Hypothalamus (tissue), 51 donors: ENCODE measurements at regions not wholly inside any gene's neighbourhood (a gene's known extent, or its start where the extent isn't known, plus 50 kb on each side); places are given as distances from the start of the nearest gene placed in this dataset.
A peak's percentile ranks its signal among the peaks of the same experiment; 100 is the strongest.
"Not testable (repeated sequence)": the region's sequence is repeated elsewhere in the genome, so short reads cannot be mapped to it uniquely, and the experiment has no call there.

ENCODE experiments used
- DNase-seq, 51 donors: peaks; one replicate each; lab custom pipeline; 2025; lab: John Stamatoyannopoulos, UW

DNA sequence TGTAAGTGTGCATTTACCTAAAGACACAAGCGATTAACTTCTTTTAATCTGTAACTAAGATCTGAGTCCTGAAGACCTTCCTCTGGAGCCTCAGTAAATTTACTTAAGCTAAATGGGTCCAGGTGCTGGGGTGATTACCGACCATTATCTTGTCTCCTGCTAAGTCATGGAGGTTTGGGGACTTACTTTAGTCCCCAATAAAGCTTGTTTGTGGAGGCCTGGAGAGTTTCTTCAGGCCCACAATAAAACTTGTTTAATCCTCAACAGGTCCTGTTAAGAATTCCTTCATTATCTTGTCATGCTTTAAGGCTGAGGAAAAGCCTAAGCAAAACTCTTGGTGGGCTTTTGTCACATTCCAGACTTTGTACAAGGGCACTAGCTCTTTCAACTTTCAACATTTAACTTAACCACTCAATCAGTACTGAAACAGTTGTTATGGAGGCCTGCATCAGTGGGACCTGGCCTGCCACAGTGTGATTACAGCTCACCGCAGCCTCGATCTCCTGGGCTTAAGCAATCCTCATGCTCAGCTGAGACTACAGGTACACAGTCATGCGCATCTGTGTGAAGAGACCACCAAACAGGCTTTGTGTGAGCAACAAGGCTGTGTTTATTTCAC is 84.0 kb downstream of the FMO4 start:
- no peak for DNase-seq

DNA sequence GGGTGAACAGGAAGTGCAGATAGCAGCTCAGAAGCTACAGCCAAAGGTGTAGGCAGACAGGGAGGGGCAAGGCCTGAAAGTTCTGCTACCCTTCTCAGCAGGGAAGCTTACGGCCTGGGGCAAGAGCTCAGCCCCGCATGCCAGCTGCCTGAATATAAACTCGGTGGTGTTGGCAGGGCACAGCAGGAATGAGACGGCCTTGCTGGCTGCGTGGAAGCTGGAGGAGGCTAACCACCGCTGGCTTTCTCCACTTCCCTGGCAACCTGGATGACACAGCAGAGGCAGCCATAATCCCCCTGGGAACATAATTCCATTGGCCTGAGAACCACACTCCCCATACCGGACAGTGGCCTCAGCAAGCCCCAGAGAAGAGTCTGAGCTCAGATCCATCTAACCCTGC is 81.9 kb upstream of the PRRC2C start:
- no peak for DNase-seq

DNA sequence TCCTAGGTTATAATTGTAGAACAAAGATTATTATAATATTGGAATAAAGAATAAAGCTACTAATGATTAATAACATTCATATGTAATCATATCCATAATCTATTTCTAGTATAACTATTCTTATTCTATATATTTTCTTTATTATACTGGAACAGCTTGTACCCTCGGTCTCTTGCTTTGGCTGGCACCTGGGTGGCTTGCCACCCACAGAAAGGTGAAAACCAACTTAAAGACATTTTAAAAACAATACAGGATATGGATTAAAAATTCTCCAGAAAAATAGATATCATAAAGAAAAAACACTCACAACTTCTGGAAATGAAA is 80.0 kb upstream of the PRRC2C start:
- no peak for DNase-seq

GRCh38 chr1:171413557-171413956 is 71.8 kb upstream of the PRRC2C start:
- not testable (repeated sequence) for DNase-seq

DNA sequence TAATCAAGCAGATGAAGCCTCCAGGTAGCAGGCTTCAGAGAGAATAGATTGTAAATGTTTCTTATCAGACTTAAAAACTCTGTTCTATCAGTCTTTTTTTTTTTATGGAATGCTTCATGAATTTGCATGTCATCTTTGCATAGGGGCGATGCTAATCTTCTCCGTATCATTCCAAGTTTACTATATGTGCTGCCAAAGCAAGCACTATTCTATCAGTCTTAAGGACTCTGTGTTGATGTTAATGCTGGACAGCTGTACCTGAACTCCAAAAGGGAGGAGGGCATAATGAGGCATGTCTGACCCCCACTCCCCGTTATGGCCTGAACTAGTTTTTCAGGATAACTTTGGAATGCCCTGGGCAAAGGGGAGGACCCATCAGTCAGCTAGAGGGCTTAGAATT is 66.8 kb upstream of the PRRC2C start:
- no peak for DNase-seq

- DNase-seq = no peak
Observed at GRCh38 chr1:171420810-171421209, 64.5 kb upstream of the PRRC2C start.

GRCh38 chr1:171421413-171422020 is 63.8 kb upstream of the PRRC2C start:
- DNase-seq = no peak

- DNase-seq = no peak
Observed at GRCh38 chr1:171422511-171422910, 62.8 kb upstream of the PRRC2C start.

DNA sequence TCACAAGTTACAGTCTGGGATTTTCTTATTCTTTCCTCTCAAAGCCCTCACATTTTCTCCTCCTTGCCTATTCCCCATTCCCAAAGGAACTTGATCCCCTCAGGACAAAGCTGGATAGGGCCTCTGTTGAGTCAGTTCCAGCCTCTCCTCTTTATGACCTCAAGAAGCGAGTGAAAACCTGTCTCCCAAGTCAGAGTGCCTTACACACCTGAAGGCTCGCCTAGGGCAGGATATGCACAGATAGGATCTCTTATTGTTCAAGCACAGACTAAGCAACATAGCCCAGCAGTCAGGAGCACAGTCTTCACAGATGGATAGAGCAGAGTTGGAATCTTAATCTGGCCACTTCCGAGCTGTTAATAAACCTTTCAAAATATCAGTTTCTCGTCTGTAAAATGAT is 60.8 kb upstream of the PRRC2C start:
- DNase-seq = no peak

DNA sequence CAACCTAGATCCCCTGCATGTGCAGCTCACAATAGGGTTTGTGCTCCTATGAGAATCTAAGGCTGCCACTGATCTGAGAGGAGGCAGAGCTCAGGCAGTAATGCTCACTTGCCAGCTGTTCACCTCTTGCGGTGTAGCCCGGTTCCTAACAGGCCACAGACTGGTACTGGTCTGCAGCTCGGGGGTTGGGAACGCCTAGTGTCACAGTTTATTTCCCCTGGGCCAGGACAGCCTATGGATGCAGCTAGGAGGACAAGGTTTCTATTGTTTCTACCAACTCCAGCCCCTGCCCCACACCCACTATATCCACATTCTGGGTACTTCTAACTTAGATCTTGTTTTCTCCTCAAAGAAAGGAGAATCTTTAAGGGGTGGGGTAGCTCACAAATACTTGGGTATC is 58.7 kb upstream of the PRRC2C start:
- peak in 5 of 51 donors; percentile 1 to 18 (median 2) for DNase-seq

DNA sequence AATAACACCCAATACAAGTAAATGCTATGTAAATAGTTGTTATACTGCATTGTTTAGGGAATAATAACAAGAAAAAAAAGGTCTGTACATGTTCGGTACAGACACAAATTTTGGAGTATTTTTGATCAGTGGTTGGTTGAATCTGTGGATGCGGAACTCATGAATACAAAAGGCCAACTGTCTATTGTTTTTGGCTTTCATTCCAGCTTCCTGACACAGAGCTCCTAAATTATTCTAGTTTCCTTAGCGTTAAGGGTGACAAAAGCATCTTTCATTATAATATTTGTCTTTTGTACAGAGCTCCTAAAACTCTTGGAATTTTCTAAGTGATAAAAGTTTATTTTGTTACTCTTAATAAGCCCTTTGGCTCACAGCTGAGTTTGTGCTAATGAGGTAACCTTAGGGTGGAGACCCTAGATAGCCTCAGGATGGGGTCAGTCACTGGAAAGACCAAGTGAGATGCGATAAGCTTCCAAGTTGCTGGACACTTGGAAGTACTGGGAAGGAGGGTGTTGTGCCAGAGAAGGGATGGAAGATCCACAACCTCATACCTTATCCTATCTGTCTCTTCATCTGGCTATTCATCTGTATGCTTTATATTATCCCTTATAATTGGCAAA is 57.4 kb upstream of the PRRC2C start:
- DNase-seq = peak in 1 of 51 donors; percentile 17

DNA sequence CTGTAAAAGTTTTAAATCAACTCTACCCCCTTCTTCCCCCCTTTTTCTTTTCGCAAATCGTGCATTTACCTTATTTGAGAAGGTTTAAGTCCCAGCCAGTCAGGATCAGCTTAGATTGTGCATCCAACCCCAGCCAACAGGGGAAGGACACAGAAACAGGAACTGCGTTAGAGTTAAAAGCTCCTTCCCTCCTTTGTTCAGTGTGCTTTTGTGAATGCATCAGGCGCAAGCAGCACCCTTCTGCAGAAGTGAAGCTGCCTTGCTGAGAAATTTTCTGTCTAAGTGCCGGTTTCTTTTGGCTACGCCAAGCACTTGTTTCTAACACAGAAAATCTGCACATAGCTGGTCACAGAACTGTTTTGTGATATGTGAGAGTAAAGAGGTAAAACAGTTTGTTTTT is 56.2 kb upstream of the PRRC2C start:
- DNase-seq = no peak

DNA sequence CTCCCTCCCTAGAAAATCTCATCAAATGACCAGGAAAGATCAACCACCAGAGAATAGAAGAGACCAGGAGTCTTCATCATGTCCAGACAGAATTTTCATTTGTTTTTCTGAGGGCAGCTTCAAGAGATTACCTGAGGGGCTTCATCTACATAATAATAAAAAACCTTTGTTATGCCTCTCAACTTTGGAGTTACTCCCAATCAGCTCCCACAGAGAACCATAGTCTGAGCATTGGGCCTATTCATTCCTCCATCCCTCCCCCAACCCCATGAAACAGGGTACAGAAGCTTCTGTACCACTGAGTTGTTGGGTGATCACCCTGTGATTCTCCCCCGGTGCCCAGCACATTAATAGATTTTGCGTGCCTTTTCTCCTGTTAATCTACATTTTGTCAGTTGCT is 53.3 kb upstream of the PRRC2C start:
- no peak for DNase-seq

DNA sequence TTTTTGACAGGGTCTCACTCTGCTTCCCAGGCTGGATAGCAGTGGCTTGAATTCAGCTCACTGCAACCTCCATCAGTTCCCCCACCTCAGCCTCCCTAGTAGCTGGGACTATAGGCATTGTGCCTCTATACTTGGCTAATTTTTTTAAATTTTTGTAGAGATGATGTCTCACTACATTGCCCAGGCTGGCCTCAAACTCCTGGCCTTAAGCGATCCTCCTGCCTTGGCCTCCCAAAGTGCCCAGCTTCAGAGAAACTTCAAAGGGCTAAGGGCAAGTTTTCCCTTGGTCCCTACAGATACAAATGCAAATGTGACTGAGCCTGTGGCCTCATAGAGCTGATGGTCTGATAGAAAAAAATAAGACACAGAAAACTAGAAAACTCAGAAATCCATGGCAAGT is 52.9 kb upstream of the PRRC2C start:
- DNase-seq = no peak

- no peak for DNase-seq
Observed at GRCh38 chr1:171433451-171433850, 51.9 kb upstream of the PRRC2C start.

- DNase-seq = no peak
Observed at GRCh38 chr1:171434717-171435346, 50.5 kb upstream of the PRRC2C start.
